ENCODE measurements at regions not wholly inside any gene's neighbourhood (a gene's known extent, or its start where the extent isn't known, plus 50 kb on each side); places are given as distances from the start of the nearest gene placed in this dataset.

GRCh38 chr9:36760667-36761420, 188.1 kb downstream of the MELK start:
- TF ChIP-seq ZNF768 (CRISPR knock-in tag; IDR thresholded peaks at IDR 0.05) (peak; percentile 66; the same call in 1 of the 2 replicates), SATB2 (CRISPR knock-in tag; IDR thresholded peaks at IDR 0.05) (no peak)
- Histone ChIP-seq H4K20me1 (ENCODE audit: insufficient read depth, low read length) (no peaks in the 10 kb centered on the region), H3K27ac (ENCODE audit: extremely low read length, insufficient read depth, low read length) (no peak overlapping the region), H2AFZ (ENCODE audit: low read length) (no peak overlapping the region), H3K9ac (ENCODE audit: insufficient read depth, low read depth, low read length) (no peak overlapping the region), H3K36me3 (replicated peaks in 1 of 2; ENCODE audit: control insufficient read depth in 1 of 2, insufficient read depth in 2 of 2, low read length in 2 of 2) (no peaks in the 10 kb centered on the region), H3K79me2 (ENCODE audit: insufficient read depth, low read length) (no peaks in the 10 kb centered on the region), H3K27me3 (ENCODE audit: control insufficient read depth in 1 of 2, insufficient read depth in 2 of 2, low read length in 2 of 2) (peaks cover 0 to 39% of the 10 kb centered on the region in 2 experiments; a peak in 3 of 5 replicates), H3K4me1 (ENCODE audit: insufficient read depth, low read length) (peaks cover 18% of the 10 kb centered on the region), H3K4me3 (replicated peaks in 1 of 3; ENCODE audit: insufficient read depth in 1 of 3, low read depth in 2 of 3, low read length in 3 of 3) (no peak overlapping the region), H3K4me2 (ENCODE audit: low read depth, low read length) (no peak overlapping the region), H3K9me3 (ENCODE audit: low read length) (no peaks in the 10 kb centered on the region)
- ChIA-PET POLR2A (no interaction called here), CTCF (ENCODE audit: low intra/inter-chr PET ratio, low total read pairs) (no interaction called here)
- FAIRE-seq (no peak), ATAC-seq (no peak), DNase-seq (ENCODE audit: low spot score) (no peak)
- 12% methylated on average over 10 of the region's 14 CpGs for WGBS (ENCODE audit: low lambda C conversion rate)
- intact Hi-C loops (cut with micrococcal nuclease; ENCODE audit: unreplicated experiment) (no loop called here), in situ Hi-C loops (cut with HindIII; ENCODE audit: extremely low pct_ligation_motif_present, low pct_unique_long_range_greater_than_20kb) (no loop called here)
- no TSS peak for BruUV-seq (replicated peaks)

GRCh38 chr9:36762958-36763357, 190.3 kb downstream of the MELK start:
- peaks cover 0 to 33% of the 10 kb centered on the region in 2 experiments; a peak in 3 of 5 replicates for H3K27me3 ChIP-seq (ENCODE audit: control insufficient read depth in 1 of 2, insufficient read depth in 2 of 2, low read length in 2 of 2)
- ATAC-seq (no peak), DNase-seq (ENCODE audit: low spot score) (no peak), FAIRE-seq (no peak)
- no peaks in the 10 kb centered on the region for H4K20me1 ChIP-seq (ENCODE audit: insufficient read depth, low read length)
- no peaks in the 10 kb centered on the region for H3K36me3 ChIP-seq (replicated peaks in 1 of 2; ENCODE audit: control insufficient read depth in 1 of 2, insufficient read depth in 2 of 2, low read length in 2 of 2)
- CTCF ChIA-PET (ENCODE audit: low intra/inter-chr PET ratio, low total read pairs): no interaction called here
- no peak overlapping the region for H3K4me3 ChIP-seq (replicated peaks in 1 of 3; ENCODE audit: insufficient read depth in 1 of 3, low read depth in 2 of 3, low read length in 3 of 3)
- BruUV-seq (replicated peaks): no TSS peak
- POLR2A ChIA-PET: no interaction called here
- no peak overlapping the region for H3K9ac ChIP-seq (ENCODE audit: insufficient read depth, low read depth, low read length)
- H3K9me3 ChIP-seq (ENCODE audit: low read length): no peaks in the 10 kb centered on the region
- no peak overlapping the region for H3K4me2 ChIP-seq (ENCODE audit: low read depth, low read length)
- peaks cover 19% of the 10 kb centered on the region for H3K4me1 ChIP-seq (ENCODE audit: insufficient read depth, low read length)
- H3K27ac ChIP-seq (ENCODE audit: extremely low read length, insufficient read depth, low read length): no peak overlapping the region
- intact Hi-C loops (cut with micrococcal nuclease; ENCODE audit: unreplicated experiment): no loop called here
- 22% methylated on average over 6 of the region's 10 CpGs for WGBS (ENCODE audit: low lambda C conversion rate)
- in situ Hi-C loops (cut with HindIII; ENCODE audit: extremely low pct_ligation_motif_present, low pct_unique_long_range_greater_than_20kb): no loop called here
- no peaks in the 10 kb centered on the region for H3K79me2 ChIP-seq (ENCODE audit: insufficient read depth, low read length)
- no peak overlapping the region for H2AFZ ChIP-seq (ENCODE audit: low read length)
- TF ChIP-seq HNF1A (IDR thresholded peaks at IDR 0.05; ENCODE audit: low read depth) (no peak), HNF1A (CRISPR knock-in tag; IDR thresholded peaks at IDR 0.05; ENCODE audit: borderline replicate concordance) (no peak), ZNF639 (CRISPR knock-in tag; conservative IDR thresholded peaks at IDR 0.05) (no peak), ZNF570 (CRISPR knock-in tag; IDR thresholded peaks at IDR 0.05; ENCODE audit: borderline replicate concordance) (no peak), ZNF563 (CRISPR knock-in tag; IDR thresholded peaks at IDR 0.05) (no peak), SRSF4 (IDR thresholded peaks at IDR 0.05; ENCODE audit: low read depth, low read length, poor library complexity, severe bottlenecking) (no peak), ZNF382 (CRISPR knock-in tag; IDR thresholded peaks at IDR 0.05; ENCODE audit: borderline replicate concordance) (no peak), PCBP1 (IDR thresholded peaks at IDR 0.05; ENCODE audit: borderline replicate concordance, low read depth, low read length) (no peak), SMAD1 (CRISPR knock-in tag; IDR thresholded peaks at IDR 0.05; ENCODE audit: borderline replicate concordance, low read depth) (no peak), ARHGAP35 (CRISPR knock-in tag; IDR thresholded peaks at IDR 0.05; ENCODE audit: borderline replicate concordance) (no peak), REPIN1 (CRISPR knock-in tag; IDR thresholded peaks at IDR 0.05; ENCODE audit: borderline replicate concordance, low read depth) (no peak)
